ENCODE measurements at regions not wholly inside any gene's neighbourhood (a gene's known extent, or its start where the extent isn't known, plus 50 kb on each side); places are given as distances from the start of the nearest gene placed in this dataset.

- DNase-seq (ENCODE audit: low spot score), result no peak
- TF ChIP-seq CTCF (IDR thresholded peaks at IDR 0.05; ENCODE audit: borderline replicate concordance, control extremely low read depth, extremely low read depth, insufficient read depth, missing control alignments), result no peak
- in situ Hi-C loops (cut with MboI; ENCODE audit: low sequenced_read_pairs, unreplicated experiment), result no loop called here
Observed at GRCh38 chr10:78544423-78545090, 510.9 kb downstream of the RPS24 start.

GRCh38 chr10:78545756-78546155 is 512.1 kb downstream of the RPS24 start:
- no peak for DNase-seq (ENCODE audit: low spot score)
- in situ Hi-C loops (cut with MboI; ENCODE audit: low sequenced_read_pairs, unreplicated experiment), result no loop called here
- no peak for TF ChIP-seq CTCF (IDR thresholded peaks at IDR 0.05; ENCODE audit: borderline replicate concordance, control extremely low read depth, extremely low read depth, insufficient read depth, missing control alignments)

- in situ Hi-C loops (cut with MboI; ENCODE audit: low sequenced_read_pairs, unreplicated experiment), result no loop called here
- no peak for DNase-seq (ENCODE audit: low spot score)
- no peak for TF ChIP-seq CTCF (IDR thresholded peaks at IDR 0.05; ENCODE audit: borderline replicate concordance, control extremely low read depth, extremely low read depth, insufficient read depth, missing control alignments)
Observed at GRCh38 chr10:78547397-78547796, 513.7 kb downstream of the RPS24 start.

- no peak for TF ChIP-seq CTCF (IDR thresholded peaks at IDR 0.05; ENCODE audit: borderline replicate concordance, control extremely low read depth, extremely low read depth, insufficient read depth, missing control alignments)
- in situ Hi-C loops (cut with MboI; ENCODE audit: low sequenced_read_pairs, unreplicated experiment), result no loop called here
- DNase-seq (ENCODE audit: low spot score), result no peak
Observed at GRCh38 chr10:78547905-78548304, 514.2 kb downstream of the RPS24 start.

- DNase-seq (ENCODE audit: low spot score), result no peak
- no peak for TF ChIP-seq CTCF (IDR thresholded peaks at IDR 0.05; ENCODE audit: borderline replicate concordance, control extremely low read depth, extremely low read depth, insufficient read depth, missing control alignments)
- in situ Hi-C loops (cut with MboI; ENCODE audit: low sequenced_read_pairs, unreplicated experiment), result no loop called here
Observed at GRCh38 chr10:78548369-78548768, 514.7 kb downstream of the RPS24 start.

GRCh38 chr10:78549140-78549935 is 515.7 kb downstream of the RPS24 start:
- TF ChIP-seq CTCF (IDR thresholded peaks at IDR 0.05; ENCODE audit: borderline replicate concordance, control extremely low read depth, extremely low read depth, insufficient read depth, missing control alignments), result no peak
- in situ Hi-C loops (cut with MboI; ENCODE audit: low sequenced_read_pairs, unreplicated experiment), result no loop called here
- no peak for DNase-seq (ENCODE audit: low spot score)

All from GM13976 (cell line).